ENCODE measurements at regions not wholly inside any gene's neighbourhood (a gene's known extent, or its start where the extent isn't known, plus 50 kb on each side); places are given as distances from the start of the nearest gene placed in this dataset.

DNA sequence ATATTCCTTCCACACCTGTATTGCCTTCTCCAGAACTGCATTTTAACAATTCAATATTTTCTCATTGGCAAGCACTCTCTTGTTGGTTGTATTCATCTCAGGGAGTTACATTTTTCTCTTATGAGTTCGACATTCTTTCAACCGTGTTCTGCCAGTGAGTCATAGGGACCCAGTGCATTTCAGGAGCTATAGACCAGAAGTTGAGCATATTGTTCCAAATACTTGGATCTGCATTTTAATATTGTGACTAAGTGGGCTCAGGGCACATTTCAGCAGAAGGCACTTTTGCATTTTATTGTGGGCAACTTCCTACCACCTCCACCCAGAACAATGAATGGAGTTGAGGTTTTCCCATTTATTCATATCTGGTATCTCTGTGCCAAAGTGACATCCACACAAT, 132.8 kb downstream of the TNFSF18 start:
- DNase-seq (ENCODE audit: low spot score) (no peak), ATAC-seq (no peak)
- CTCF ChIA-PET = no interaction called here
- Mint-ChIP-seq H3K27ac (no peak overlapping the region), H3K9me3 (peaks cover 22% of the 10 kb centered on the region), H3K4me3 (no peak overlapping the region), H3K36me3 (peaks cover 8% of the 10 kb centered on the region), H3K27me3 (ENCODE audit: low read depth) (no peaks in the 10 kb centered on the region; the same call in none of the 2 replicates), H3K4me1 (0 out of 2 replicates have a peak, but pooled peaks cover 2% of the 10 kb centered on the region)
- POLR2A ChIA-PET = no interaction called here
- TF ChIP-seq, protein P1, sequence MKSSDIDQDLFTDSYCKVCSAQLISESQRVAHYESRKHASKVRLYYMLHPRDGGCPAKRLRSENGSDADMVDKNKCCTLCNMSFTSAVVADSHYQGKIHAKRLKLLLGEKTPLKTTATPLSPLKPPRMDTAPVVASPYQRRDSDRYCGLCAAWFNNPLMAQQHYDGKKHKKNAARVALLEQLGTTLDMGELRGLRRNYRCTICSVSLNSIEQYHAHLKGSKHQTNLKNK (CRISPR knock-in tag; IDR thresholded peaks at IDR 0.05) = no peak
- TF ChIP-seq ZNF281 (CRISPR knock-in tag; IDR thresholded peaks at IDR 0.05) (no peak), USF1 (CRISPR knock-in tag; IDR thresholded peaks at IDR 0.05) (no peak), ELF4 (CRISPR knock-in tag; IDR thresholded peaks at IDR 0.05; ENCODE audit: low read depth) (no peak), TCF7 (CRISPR knock-in tag; IDR thresholded peaks at IDR 0.05; ENCODE audit: low read depth) (no peak), AR (CRISPR knock-in tag; IDR thresholded peaks at IDR 0.05) (no peak), NFATC4 (CRISPR knock-in tag; IDR thresholded peaks at IDR 0.05) (no peak), NR2C2 (CRISPR knock-in tag; IDR thresholded peaks at IDR 0.05) (no peak), ZNF671 (CRISPR knock-in tag; IDR thresholded peaks at IDR 0.05) (no peak), FOXJ3 (CRISPR knock-in tag; IDR thresholded peaks at IDR 0.05; ENCODE audit: borderline replicate concordance) (no peak), OVOL2 (CRISPR knock-in tag; IDR thresholded peaks at IDR 0.05; ENCODE audit: borderline replicate concordance) (no peak), CBFB (CRISPR knock-in tag; IDR thresholded peaks at IDR 0.05; ENCODE audit: low read depth) (no peak)
- TF ChIP-seq, protein P2, sequence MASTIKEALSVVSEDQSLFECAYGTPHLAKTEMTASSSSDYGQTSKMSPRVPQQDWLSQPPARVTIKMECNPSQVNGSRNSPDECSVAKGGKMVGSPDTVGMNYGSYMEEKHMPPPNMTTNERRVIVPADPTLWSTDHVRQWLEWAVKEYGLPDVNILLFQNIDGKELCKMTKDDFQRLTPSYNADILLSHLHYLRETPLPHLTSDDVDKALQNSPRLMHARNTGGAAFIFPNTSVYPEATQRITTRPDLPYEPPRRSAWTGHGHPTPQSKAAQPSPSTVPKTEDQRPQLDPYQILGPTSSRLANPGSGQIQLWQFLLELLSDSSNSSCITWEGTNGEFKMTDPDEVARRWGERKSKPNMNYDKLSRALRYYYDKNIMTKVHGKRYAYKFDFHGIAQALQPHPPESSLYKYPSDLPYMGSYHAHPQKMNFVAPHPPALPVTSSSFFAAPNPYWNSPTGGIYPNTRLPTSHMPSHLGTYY (CRISPR knock-in tag; IDR thresholded peaks at IDR 0.05) = no peak
- TF ChIP-seq, protein P3, sequence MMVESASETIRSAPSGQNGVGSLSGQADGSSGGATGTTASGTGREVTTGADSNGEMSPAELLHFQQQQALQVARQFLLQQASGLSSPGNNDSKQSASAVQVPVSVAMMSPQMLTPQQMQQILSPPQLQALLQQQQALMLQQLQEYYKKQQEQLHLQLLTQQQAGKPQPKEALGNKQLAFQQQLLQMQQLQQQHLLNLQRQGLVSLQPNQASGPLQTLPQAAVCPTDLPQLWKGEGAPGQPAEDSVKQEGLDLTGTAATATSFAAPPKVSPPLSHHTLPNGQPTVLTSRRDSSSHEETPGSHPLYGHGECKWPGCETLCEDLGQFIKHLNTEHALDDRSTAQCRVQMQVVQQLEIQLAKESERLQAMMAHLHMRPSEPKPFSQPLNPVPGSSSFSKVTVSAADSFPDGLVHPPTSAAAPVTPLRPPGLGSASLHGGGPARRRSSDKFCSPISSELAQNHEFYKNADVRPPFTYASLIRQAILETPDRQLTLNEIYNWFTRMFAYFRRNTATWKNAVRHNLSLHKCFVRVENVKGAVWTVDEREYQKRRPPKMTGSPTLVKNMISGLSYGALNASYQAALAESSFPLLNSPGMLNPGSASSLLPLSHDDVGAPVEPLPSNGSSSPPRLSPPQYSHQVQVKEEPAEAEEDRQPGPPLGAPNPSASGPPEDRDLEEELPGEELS (CRISPR knock-in tag; IDR thresholded peaks at IDR 0.05) = no peak
- TF ChIP-seq, protein P4, sequence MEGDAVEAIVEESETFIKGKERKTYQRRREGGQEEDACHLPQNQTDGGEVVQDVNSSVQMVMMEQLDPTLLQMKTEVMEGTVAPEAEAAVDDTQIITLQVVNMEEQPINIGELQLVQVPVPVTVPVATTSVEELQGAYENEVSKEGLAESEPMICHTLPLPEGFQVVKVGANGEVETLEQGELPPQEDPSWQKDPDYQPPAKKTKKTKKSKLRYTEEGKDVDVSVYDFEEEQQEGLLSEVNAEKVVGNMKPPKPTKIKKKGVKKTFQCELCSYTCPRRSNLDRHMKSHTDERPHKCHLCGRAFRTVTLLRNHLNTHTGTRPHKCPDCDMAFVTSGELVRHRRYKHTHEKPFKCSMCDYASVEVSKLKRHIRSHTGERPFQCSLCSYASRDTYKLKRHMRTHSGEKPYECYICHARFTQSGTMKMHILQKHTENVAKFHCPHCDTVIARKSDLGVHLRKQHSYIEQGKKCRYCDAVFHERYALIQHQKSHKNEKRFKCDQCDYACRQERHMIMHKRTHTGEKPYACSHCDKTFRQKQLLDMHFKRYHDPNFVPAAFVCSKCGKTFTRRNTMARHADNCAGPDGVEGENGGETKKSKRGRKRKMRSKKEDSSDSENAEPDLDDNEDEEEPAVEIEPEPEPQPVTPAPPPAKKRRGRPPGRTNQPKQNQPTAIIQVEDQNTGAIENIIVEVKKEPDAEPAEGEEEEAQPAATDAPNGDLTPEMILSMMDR (IDR thresholded peaks at IDR 0.05) = no peak
- TF ChIP-seq, protein P5, sequence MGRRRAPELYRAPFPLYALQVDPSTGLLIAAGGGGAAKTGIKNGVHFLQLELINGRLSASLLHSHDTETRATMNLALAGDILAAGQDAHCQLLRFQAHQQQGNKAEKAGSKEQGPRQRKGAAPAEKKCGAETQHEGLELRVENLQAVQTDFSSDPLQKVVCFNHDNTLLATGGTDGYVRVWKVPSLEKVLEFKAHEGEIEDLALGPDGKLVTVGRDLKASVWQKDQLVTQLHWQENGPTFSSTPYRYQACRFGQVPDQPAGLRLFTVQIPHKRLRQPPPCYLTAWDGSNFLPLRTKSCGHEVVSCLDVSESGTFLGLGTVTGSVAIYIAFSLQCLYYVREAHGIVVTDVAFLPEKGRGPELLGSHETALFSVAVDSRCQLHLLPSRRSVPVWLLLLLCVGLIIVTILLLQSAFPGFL (CRISPR knock-in tag; IDR thresholded peaks at IDR 0.05; ENCODE audit: borderline replicate concordance) = no peak
- TF ChIP-seq, protein P6, sequence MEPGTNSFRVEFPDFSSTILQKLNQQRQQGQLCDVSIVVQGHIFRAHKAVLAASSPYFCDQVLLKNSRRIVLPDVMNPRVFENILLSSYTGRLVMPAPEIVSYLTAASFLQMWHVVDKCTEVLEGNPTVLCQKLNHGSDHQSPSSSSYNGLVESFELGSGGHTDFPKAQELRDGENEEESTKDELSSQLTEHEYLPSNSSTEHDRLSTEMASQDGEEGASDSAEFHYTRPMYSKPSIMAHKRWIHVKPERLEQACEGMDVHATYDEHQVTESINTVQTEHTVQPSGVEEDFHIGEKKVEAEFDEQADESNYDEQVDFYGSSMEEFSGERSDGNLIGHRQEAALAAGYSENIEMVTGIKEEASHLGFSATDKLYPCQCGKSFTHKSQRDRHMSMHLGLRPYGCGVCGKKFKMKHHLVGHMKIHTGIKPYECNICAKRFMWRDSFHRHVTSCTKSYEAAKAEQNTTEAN (CRISPR knock-in tag; IDR thresholded peaks at IDR 0.05) = no peak
